ENCODE measurements at regions not wholly inside any gene's neighbourhood (a gene's known extent, or its start where the extent isn't known, plus 50 kb on each side); places are given as distances from the start of the nearest gene placed in this dataset.

DNA sequence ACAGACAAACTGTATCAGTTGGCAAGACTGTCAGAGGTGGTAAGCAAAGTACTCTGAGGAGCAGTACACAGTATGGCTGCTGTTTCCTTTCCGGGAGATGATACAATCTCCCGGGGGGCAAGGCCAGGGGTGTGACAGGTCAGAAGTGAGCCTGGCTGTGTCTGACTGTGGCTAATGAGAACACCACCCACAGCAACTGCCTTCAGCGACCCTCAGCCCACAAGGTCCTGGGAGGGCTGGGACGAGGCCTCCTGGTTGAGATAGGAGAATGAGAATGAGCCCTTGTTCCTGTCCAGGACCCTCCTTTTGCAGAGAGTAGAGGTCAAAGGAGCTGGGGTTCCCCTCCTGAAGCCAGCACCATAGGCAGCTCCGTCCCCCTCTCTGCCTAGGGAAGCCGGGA, 421.7 kb downstream of the TCERG1L start:
- Mint-ChIP-seq H3K9me3 (no peaks in the 10 kb centered on the region), H3K27ac (no peak overlapping the region), H3K36me3 (ENCODE audit: low read depth) (no peaks in the 10 kb centered on the region), H3K4me3 (no peak overlapping the region), H3K27me3 (ENCODE audit: low read depth) (peaks cover 2% of the 10 kb centered on the region), H3K4me1 (ENCODE audit: low read depth) (no peaks in the 10 kb centered on the region)
- no peak for DNase-seq (ENCODE audit: low spot score)

DNA sequence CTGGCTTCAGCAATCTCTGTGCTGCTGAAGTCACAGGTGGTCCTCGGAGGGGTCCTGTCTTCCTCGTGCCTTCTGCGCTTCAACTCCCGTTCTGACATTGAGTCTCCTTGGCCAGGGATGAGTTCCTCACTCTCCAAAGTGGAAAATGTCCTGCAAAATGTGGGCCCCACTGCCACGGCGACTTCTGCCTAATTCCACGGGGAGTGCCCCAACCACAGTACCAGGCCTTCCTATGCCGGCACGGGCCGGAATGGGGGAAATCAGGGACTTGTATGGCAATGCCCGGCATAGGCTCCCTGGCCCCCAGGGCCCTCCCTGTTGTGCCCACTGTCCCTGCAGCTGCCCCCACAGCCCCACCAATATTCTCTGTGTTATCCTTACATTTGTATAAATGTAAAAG, 420.5 kb downstream of the TCERG1L start:
- Mint-ChIP-seq H3K4me3 (no peak overlapping the region), H3K27ac (no peak overlapping the region), H3K27me3 (ENCODE audit: low read depth) (peaks cover 2% of the 10 kb centered on the region), H3K9me3 (no peaks in the 10 kb centered on the region), H3K36me3 (ENCODE audit: low read depth) (no peaks in the 10 kb centered on the region), H3K4me1 (ENCODE audit: low read depth) (no peaks in the 10 kb centered on the region)
- DNase-seq (ENCODE audit: low spot score) = no peak

- no peaks in the 10 kb centered on the region for H3K9me3 Mint-ChIP-seq
- H3K27ac Mint-ChIP-seq = no peak overlapping the region
These were observed 417.1 kb downstream of the TCERG1L start for GRCh38 chr10:130894471-130894870.

DNA sequence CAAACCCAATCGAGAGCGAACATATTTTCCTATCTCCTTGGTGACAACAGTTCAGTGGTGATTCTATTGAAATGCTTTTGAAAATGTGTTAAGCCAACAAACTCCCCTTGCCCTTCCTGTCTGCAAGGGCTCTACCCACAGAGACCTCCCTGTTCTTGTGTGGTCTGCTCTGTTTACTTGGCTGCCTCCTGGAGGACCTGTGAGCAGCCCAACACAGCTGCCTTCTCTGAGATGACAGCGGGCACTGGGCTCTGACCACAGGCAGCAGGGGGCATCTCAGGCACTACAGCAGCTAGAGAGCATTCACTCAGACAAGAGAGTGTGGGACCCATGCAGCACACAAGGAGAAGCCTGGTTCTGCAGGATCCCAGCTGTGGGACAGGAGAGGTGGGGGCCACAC, 416.4 kb downstream of the TCERG1L start:
- Mint-ChIP-seq H3K4me1 (ENCODE audit: low read depth) (no peaks in the 10 kb centered on the region), H3K27ac (no peak overlapping the region), H3K9me3 (no peaks in the 10 kb centered on the region), H3K36me3 (ENCODE audit: low read depth) (no peaks in the 10 kb centered on the region), H3K4me3 (no peak overlapping the region), H3K27me3 (ENCODE audit: low read depth) (no peaks in the 10 kb centered on the region)
- DNase-seq (ENCODE audit: low spot score) = no peak

More at GRCh38 chr10:130894471-130894870, 417.1 kb downstream of the TCERG1L start:
- no peaks in the 10 kb centered on the region for H3K27me3 Mint-ChIP-seq (ENCODE audit: low read depth)
- no peaks in the 10 kb centered on the region for H3K4me1 Mint-ChIP-seq (ENCODE audit: low read depth)
- no peaks in the 10 kb centered on the region for H3K36me3 Mint-ChIP-seq (ENCODE audit: low read depth)
- H3K4me3 Mint-ChIP-seq = no peak overlapping the region
- DNase-seq (ENCODE audit: low spot score) = no peak

DNA sequence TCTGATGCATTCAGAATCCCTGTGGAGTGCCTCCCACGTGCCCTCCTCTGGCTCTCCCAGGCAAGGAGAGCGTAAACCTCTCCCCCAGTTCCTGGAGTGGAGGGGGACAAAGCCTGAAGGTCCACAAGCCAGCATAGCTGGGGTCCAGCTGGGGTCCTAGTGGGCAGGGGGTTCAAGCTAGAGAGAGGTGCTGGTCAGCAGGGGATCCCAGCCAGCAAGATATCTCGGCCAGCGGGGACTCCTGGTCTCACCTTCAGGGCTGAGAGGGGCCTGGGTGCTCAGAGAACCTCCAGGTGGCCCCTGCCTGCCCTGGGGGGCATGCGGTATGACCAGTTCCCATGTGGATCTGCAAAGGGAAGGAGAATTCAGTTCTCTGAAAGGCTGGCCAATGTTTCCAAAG, 413.7 kb downstream of the TCERG1L start:
- DNase-seq (ENCODE audit: low spot score) = no peak
- no peaks in the 10 kb centered on the region for H3K36me3 Mint-ChIP-seq (ENCODE audit: low read depth)
- H3K4me1 Mint-ChIP-seq (ENCODE audit: low read depth) = no peaks in the 10 kb centered on the region
- H3K27ac Mint-ChIP-seq = no peak overlapping the region
- H3K27me3 Mint-ChIP-seq (ENCODE audit: low read depth) = no peaks in the 10 kb centered on the region
- H3K4me3 Mint-ChIP-seq = no peak overlapping the region
- no peaks in the 10 kb centered on the region for H3K9me3 Mint-ChIP-seq

GRCh38 chr10:130898381-130898780, 413.1 kb downstream of the TCERG1L start:
- no peaks in the 10 kb centered on the region for H3K9me3 Mint-ChIP-seq
- no peak overlapping the region for H3K27ac Mint-ChIP-seq
- H3K4me1 Mint-ChIP-seq (ENCODE audit: low read depth) = no peaks in the 10 kb centered on the region
- no peaks in the 10 kb centered on the region for H3K27me3 Mint-ChIP-seq (ENCODE audit: low read depth)
- no peaks in the 10 kb centered on the region for H3K36me3 Mint-ChIP-seq (ENCODE audit: low read depth)
- no peak overlapping the region for H3K4me3 Mint-ChIP-seq
- no peak for DNase-seq (ENCODE audit: low spot score)

DNA sequence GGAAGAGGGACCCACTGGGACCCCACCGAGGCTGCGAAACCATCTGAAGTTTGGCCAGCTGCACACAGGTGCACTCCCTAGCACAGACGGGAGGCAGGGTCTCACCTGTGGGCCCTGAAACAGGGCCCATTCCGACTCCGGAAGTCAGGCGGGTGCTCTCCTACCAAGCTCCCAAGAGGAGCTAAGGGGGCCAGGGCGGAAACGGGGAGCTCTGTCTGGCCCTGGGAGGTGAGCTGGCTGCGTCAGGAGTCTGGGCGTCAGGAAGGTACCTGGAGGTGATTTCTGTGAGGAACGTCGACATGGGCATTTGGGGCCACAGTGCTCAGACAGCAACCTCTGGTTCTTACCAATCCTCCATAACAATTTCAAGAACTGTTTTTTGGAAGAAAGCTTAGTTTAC, 411.7 kb downstream of the TCERG1L start:
- Mint-ChIP-seq H3K27me3 (ENCODE audit: low read depth) (no peaks in the 10 kb centered on the region), H3K27ac (no peak overlapping the region), H3K4me1 (ENCODE audit: low read depth) (no peaks in the 10 kb centered on the region), H3K9me3 (no peaks in the 10 kb centered on the region), H3K4me3 (no peak overlapping the region), H3K36me3 (ENCODE audit: low read depth) (no peaks in the 10 kb centered on the region)
- no peak for DNase-seq (ENCODE audit: low spot score)

DNA sequence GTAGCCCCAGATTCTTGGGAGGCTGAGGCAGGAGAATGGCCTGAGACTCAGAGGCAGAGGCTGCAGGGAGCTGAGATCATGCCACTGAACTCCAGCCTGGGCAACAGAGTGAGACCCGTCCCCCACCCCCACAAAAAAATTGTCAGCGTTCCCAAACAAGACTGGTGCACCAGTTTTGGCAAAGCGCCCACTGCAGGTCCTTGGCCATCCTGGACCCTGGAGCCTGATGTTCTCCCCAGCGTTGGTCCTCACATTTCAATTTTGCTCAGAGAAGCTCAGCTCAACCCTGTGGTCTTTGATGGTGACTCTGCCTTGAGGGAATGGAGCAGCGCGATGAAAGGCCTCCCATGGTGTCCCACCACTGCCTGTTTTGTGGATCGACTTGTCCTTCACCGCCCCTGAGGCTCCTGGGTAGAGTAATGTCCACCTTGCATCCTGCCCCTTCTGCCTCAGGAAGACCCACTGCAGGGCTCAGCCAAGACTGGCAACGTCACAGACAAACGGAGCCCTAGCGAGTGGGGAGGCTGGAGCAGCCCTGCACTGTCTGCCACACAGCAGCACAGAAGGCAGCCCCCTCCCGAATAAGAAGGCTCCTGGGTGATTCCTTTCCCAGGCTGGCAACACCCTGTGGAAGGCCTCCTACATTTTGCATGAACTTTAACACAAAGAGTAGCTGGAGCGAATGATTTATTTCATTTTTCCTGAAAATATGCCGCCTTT, 410.9 kb downstream of the TCERG1L start:
- H3K9me3 Mint-ChIP-seq = no peaks in the 10 kb centered on the region
- no peaks in the 10 kb centered on the region for H3K27me3 Mint-ChIP-seq (ENCODE audit: low read depth)
- no peak overlapping the region for H3K27ac Mint-ChIP-seq
- no peaks in the 10 kb centered on the region for H3K36me3 Mint-ChIP-seq (ENCODE audit: low read depth)
- no peaks in the 10 kb centered on the region for H3K4me1 Mint-ChIP-seq (ENCODE audit: low read depth)
- H3K4me3 Mint-ChIP-seq = no peak overlapping the region
- DNase-seq (ENCODE audit: low spot score) = no peak

- no peak for DNase-seq (ENCODE audit: low spot score)
- H3K27me3 Mint-ChIP-seq (ENCODE audit: low read depth) = no peaks in the 10 kb centered on the region
- H3K4me3 Mint-ChIP-seq = no peak overlapping the region
- no peak overlapping the region for H3K27ac Mint-ChIP-seq
- H3K9me3 Mint-ChIP-seq = no peaks in the 10 kb centered on the region
- H3K36me3 Mint-ChIP-seq (ENCODE audit: low read depth) = no peaks in the 10 kb centered on the region
- no peaks in the 10 kb centered on the region for H3K4me1 Mint-ChIP-seq (ENCODE audit: low read depth)
These were observed 410.0 kb downstream of the TCERG1L start for GRCh38 chr10:130901311-130902165.

DNA sequence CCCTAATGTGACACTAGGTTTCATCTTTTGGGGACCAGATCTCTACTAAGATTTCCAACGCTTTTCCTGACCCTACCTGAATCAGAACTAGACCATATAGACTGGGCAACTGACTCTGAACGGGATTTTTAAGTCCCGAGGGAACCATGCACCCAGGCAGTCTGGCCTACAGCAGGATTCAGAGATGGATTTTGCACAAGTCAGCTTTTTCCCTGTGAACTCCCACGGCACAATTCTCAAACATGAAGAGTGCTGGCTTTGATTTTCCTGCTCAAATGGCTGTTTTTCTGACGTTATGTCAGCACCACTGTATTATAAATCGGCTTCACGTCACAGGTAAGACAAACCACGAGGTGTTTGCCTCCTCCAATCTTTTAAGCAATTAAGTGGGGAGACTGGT, 409.1 kb downstream of the TCERG1L start:
- H3K27me3 Mint-ChIP-seq (ENCODE audit: low read depth) = no peaks in the 10 kb centered on the region
- H3K36me3 Mint-ChIP-seq (ENCODE audit: low read depth) = no peaks in the 10 kb centered on the region
- H3K27ac Mint-ChIP-seq = no peak overlapping the region
- no peak for DNase-seq (ENCODE audit: low spot score)
- no peaks in the 10 kb centered on the region for H3K4me1 Mint-ChIP-seq (ENCODE audit: low read depth)
- no peaks in the 10 kb centered on the region for H3K9me3 Mint-ChIP-seq
- no peak overlapping the region for H3K4me3 Mint-ChIP-seq

GRCh38 chr10:130902929-130903328, 408.6 kb downstream of the TCERG1L start:
- no peak for DNase-seq (ENCODE audit: low spot score)
- Mint-ChIP-seq H3K4me1 (ENCODE audit: low read depth) (no peaks in the 10 kb centered on the region), H3K27ac (no peak overlapping the region), H3K4me3 (no peak overlapping the region), H3K9me3 (no peaks in the 10 kb centered on the region), H3K36me3 (ENCODE audit: low read depth) (no peaks in the 10 kb centered on the region), H3K27me3 (ENCODE audit: low read depth) (no peaks in the 10 kb centered on the region)

GRCh38 chr10:130904676-130905075, 406.8 kb downstream of the TCERG1L start:
- no peak for DNase-seq (ENCODE audit: low spot score)
- Mint-ChIP-seq H3K36me3 (ENCODE audit: low read depth) (no peaks in the 10 kb centered on the region), H3K27me3 (ENCODE audit: low read depth) (no peaks in the 10 kb centered on the region), H3K9me3 (no peaks in the 10 kb centered on the region), H3K4me1 (ENCODE audit: low read depth) (no peaks in the 10 kb centered on the region), H3K27ac (no peak overlapping the region), H3K4me3 (no peak overlapping the region)

- no peak overlapping the region for H3K27ac Mint-ChIP-seq
- no peaks in the 10 kb centered on the region for H3K36me3 Mint-ChIP-seq (ENCODE audit: low read depth)
- DNase-seq (ENCODE audit: low spot score) = no peak
- H3K9me3 Mint-ChIP-seq = no peaks in the 10 kb centered on the region
- no peaks in the 10 kb centered on the region for H3K27me3 Mint-ChIP-seq (ENCODE audit: low read depth)
- H3K4me1 Mint-ChIP-seq (ENCODE audit: low read depth) = no peaks in the 10 kb centered on the region
- H3K4me3 Mint-ChIP-seq = no peak overlapping the region
These were observed 406.1 kb downstream of the TCERG1L start for GRCh38 chr10:130905386-130905785.

- DNase-seq (ENCODE audit: low spot score) = no peak
- Mint-ChIP-seq H3K4me3 (no peak overlapping the region), H3K4me1 (ENCODE audit: low read depth) (no peaks in the 10 kb centered on the region), H3K9me3 (no peaks in the 10 kb centered on the region), H3K27ac (no peak overlapping the region), H3K36me3 (ENCODE audit: low read depth) (no peaks in the 10 kb centered on the region), H3K27me3 (ENCODE audit: low read depth) (no peaks in the 10 kb centered on the region)
These were observed 405.6 kb downstream of the TCERG1L start for GRCh38 chr10:130905921-130906320.
